Neural cell (in vitro differentiated cells): ENCODE measurements at regions not wholly inside any gene's neighbourhood (a gene's known extent, or its start where the extent isn't known, plus 50 kb on each side); places are given as distances from the start of the nearest gene placed in this dataset.

Experiments
- EP300 ChIP-seq: fragments of 450-650 bp; conservative IDR thresholded peaks from 2 replicates; pipeline ENCODE4 v1.6.1; 2014; ENCODE audit warnings: antibody characterized with exemption, mild to moderate bottlenecking, moderate library complexity; ENCODE audit not compliant: poor library complexity, severe bottlenecking
- EZH2 ChIP-seq: fragments of 200-600, 300-800 bp; shearing (Covaris generic), sonication (generic); IDR thresholded peaks from 2 replicates; pipeline ENCODE4 v1.6.1; 2014; ENCODE audit warnings: antibody characterized with exemption, low read length, borderline replicate concordance, mild to moderate bottlenecking; ENCODE audit not compliant: insufficient read depth, poor library complexity, severe bottlenecking
- MXI1 ChIP-seq: fragments of 450-650 bp; conservative IDR thresholded peaks from 2 replicates; pipeline ENCODE4 v1.6.1; 2014; ENCODE audit warnings: antibody characterized with exemption, mild to moderate bottlenecking; ENCODE audit not compliant: poor library complexity, severe bottlenecking
- POLR2AphosphoS5 ChIP-seq: IDR thresholded peaks from 2 replicates; pipeline ENCODE4 v1.6.1; 2012
- RAD21 ChIP-seq: fragments of 450-650 bp; conservative IDR thresholded peaks from 2 replicates; pipeline ENCODE4 v1.6.1; 2014; ENCODE audit warnings: antibody characterized with exemption, mild to moderate bottlenecking, moderate library complexity
- SMC3 ChIP-seq: fragments of 450-650 bp; conservative IDR thresholded peaks from 2 replicates; pipeline ENCODE4 v1.6.1; 2014; ENCODE audit warnings: antibody characterized with exemption, mild to moderate bottlenecking, moderate library complexity; ENCODE audit not compliant: poor library complexity
- TAF1 ChIP-seq: IDR thresholded peaks from 2 replicates; pipeline ENCODE4 v1.6.1; 2012; ENCODE audit warnings: low read depth
- TF ChIP-seq, protein P1 (sequence below): fragments of 450-650 bp; IDR thresholded peaks from 2 replicates; pipeline ENCODE4 v1.5.1; 2014; ENCODE audit warnings: antibody characterized with exemption, mild to moderate bottlenecking, moderate library complexity; ENCODE audit not compliant: poor library complexity, severe bottlenecking
- TF ChIP-seq, protein P2 (sequence below): IDR thresholded peaks from 2 replicates; pipeline ENCODE4 v1.6.1; 2012; ENCODE audit warnings: borderline replicate concordance

DNA sequence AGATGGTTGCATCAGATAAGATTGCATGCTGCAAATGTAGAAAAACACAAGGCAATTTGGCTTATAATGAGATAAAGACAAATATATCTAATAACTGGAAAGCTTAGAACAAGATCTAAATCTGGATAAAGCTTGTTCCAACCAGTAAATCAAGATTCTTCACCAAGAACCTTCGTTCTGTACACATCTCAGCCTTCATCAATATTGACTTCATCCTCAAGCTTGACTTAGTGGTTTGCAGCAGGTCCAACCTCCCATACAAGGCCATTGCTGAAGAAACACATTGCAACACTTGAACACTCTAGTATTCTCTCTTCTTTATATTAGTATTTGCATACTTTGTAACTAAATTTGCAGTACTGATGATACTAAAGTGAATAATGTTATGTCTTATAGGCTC lies 407.6 kb downstream of the TLL1 start:
- no peak for TF ChIP-seq RAD21
- TF ChIP-seq, protein P1, sequence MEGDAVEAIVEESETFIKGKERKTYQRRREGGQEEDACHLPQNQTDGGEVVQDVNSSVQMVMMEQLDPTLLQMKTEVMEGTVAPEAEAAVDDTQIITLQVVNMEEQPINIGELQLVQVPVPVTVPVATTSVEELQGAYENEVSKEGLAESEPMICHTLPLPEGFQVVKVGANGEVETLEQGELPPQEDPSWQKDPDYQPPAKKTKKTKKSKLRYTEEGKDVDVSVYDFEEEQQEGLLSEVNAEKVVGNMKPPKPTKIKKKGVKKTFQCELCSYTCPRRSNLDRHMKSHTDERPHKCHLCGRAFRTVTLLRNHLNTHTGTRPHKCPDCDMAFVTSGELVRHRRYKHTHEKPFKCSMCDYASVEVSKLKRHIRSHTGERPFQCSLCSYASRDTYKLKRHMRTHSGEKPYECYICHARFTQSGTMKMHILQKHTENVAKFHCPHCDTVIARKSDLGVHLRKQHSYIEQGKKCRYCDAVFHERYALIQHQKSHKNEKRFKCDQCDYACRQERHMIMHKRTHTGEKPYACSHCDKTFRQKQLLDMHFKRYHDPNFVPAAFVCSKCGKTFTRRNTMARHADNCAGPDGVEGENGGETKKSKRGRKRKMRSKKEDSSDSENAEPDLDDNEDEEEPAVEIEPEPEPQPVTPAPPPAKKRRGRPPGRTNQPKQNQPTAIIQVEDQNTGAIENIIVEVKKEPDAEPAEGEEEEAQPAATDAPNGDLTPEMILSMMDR = no peak
- TF ChIP-seq, protein P2, sequence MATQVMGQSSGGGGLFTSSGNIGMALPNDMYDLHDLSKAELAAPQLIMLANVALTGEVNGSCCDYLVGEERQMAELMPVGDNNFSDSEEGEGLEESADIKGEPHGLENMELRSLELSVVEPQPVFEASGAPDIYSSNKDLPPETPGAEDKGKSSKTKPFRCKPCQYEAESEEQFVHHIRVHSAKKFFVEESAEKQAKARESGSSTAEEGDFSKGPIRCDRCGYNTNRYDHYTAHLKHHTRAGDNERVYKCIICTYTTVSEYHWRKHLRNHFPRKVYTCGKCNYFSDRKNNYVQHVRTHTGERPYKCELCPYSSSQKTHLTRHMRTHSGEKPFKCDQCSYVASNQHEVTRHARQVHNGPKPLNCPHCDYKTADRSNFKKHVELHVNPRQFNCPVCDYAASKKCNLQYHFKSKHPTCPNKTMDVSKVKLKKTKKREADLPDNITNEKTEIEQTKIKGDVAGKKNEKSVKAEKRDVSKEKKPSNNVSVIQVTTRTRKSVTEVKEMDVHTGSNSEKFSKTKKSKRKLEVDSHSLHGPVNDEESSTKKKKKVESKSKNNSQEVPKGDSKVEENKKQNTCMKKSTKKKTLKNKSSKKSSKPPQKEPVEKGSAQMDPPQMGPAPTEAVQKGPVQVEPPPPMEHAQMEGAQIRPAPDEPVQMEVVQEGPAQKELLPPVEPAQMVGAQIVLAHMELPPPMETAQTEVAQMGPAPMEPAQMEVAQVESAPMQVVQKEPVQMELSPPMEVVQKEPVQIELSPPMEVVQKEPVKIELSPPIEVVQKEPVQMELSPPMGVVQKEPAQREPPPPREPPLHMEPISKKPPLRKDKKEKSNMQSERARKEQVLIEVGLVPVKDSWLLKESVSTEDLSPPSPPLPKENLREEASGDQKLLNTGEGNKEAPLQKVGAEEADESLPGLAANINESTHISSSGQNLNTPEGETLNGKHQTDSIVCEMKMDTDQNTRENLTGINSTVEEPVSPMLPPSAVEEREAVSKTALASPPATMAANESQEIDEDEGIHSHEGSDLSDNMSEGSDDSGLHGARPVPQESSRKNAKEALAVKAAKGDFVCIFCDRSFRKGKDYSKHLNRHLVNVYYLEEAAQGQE = no peak
- no peak for TF ChIP-seq POLR2AphosphoS5
- no peak for TF ChIP-seq EZH2
- no peak for TF ChIP-seq EP300
- no peak for TF ChIP-seq TAF1
- no peak for TF ChIP-seq SMC3
- no peak for TF ChIP-seq MXI1
